ENCODE measurements at regions not wholly inside any gene's neighbourhood (a gene's known extent, or its start where the extent isn't known, plus 50 kb on each side); places are given as distances from the start of the nearest gene placed in this dataset.

DNA sequence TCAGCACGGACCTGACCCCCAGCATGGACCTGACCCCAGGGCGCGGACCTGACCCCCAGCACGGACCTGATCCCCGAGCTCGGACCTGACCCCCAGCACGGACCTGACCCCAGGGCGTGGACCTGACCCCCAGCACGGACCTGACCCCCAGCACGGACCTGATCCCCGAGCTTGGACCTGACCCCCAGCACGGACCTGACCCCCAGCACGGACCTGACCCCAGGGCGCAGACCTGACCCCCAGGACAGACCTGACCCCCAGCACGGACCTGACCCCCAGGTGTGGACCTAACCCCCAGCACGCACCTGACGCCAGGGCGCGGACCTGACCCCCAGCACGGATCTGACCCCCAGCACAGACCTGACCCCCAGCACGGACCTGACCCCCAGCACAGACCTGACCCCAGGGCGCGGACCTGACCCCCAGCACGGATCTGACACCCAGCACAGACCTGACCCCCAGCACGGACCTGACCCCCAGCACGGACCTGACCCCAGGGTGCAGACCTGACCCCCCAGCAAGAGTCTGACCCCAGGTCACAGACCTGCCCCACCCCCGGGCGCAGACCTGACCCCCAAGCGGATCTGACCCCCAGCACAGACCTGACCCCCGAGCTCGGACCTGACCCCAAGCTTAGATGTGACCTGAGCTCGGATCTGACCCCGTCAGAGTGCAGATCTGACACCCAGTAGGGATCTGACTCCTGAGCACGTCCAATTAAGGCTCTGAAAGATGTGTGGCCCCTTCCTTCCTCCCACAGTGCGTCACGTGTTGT is 98.7 kb downstream of the C16orf95 start:
- H3K23ac ChIP-seq (ENCODE audit: low read length in 2 of 2): no peak overlapping the region
- WGBS: 91% methylated on average over 29 of the region's 36 CpGs
- H3K4me1 ChIP-seq (ENCODE audit: control insufficient read depth, insufficient read depth, low read depth, low read length): peaks cover 11% of the 10 kb centered on the region

DNA sequence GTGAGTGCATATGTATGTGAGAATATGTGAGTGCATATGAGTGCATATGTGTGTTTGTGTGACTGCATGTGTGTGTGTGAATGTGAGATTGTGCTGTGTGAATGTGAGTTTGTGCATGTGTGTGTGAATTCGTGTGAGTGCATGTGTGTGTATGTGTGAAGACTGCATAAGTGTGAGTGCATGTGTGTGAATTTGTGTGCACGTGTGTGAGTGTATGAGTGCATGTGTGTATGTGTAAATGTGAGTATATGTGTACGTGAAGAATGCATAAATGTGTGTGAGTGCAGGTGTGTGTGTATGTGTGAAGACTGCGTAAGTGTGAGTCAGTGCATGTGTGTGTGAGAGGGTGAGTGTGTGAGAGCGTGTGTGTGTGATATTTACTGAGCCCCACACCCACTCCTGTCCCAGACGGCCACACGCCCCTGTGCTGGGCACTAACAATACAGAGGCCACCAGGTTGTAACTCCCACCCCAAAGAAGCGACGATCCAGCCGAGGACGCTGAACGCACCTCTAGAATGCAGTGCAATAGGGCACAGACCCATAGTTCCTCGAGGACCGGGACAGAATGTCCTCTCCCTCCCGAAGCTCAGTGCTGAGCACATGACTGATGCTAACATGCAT is 97.8 kb downstream of the C16orf95 start:
- peaks cover 5 to 8% of the 10 kb centered on the region in 2 experiments for H3K27me3 ChIP-seq (ENCODE audit: control insufficient read depth in 1 of 2, insufficient read depth in 1 of 2, low read length in 2 of 2)
- H2AK5ac ChIP-seq (ENCODE audit: low read length, severe bottlenecking): no peak overlapping the region
- H3K4me1 ChIP-seq (ENCODE audit: control insufficient read depth, insufficient read depth, low read depth, low read length): peaks cover 11% of the 10 kb centered on the region
- no peak overlapping the region for H3K4ac ChIP-seq (ENCODE audit: low read depth in 1 of 2, low read length in 2 of 2)
- H2BK120ac ChIP-seq (ENCODE audit: low read depth, low read length): no peak overlapping the region
- no peak overlapping the region for H4K8ac ChIP-seq (ENCODE audit: low read length)
- no peak overlapping the region for H3K27ac ChIP-seq (ENCODE audit: low read length, poor library complexity, severe bottlenecking)
- H3K4me3 ChIP-seq (ENCODE audit: insufficient read depth in 1 of 2, low read depth in 1 of 2, low read length in 2 of 2): no peak overlapping the region
- no peak overlapping the region for H3K4me2 ChIP-seq (ENCODE audit: low read length, poor library complexity, severe bottlenecking)
- no peak overlapping the region for H3K18ac ChIP-seq (ENCODE audit: low read depth in 1 of 2, low read length in 2 of 2)
- H2BK15ac ChIP-seq (ENCODE audit: low read depth, poor library complexity, severe bottlenecking): no peak overlapping the region
- H3K79me1 ChIP-seq (replicated peaks; ENCODE audit: low read length, poor library complexity, severe bottlenecking): no peaks in the 10 kb centered on the region
- H2BK5ac ChIP-seq (ENCODE audit: low read depth, low read length, poor library complexity, severe bottlenecking): no peak overlapping the region
- H3K14ac ChIP-seq (ENCODE audit: low read length in 2 of 2): peak overlapping the region in 1 of 2 experiments; percentile 38
- H2AFZ ChIP-seq (ENCODE audit: low read depth, low read length): no peak overlapping the region
- DNase-seq: no peak
- no peaks in the 10 kb centered on the region for H3K9me3 ChIP-seq (ENCODE audit: control insufficient read depth, low read length)
- H3K9ac ChIP-seq (ENCODE audit: low read length): no peak overlapping the region
- no peak overlapping the region for H4K91ac ChIP-seq (ENCODE audit: low read length)
- no peaks in the 10 kb centered on the region for H3K36me3 ChIP-seq (ENCODE audit: control insufficient read depth in 1 of 2, insufficient read depth in 2 of 2, low read depth in 1 of 2, low read length in 2 of 2)
- H3K23ac ChIP-seq (ENCODE audit: low read length in 2 of 2): no peak overlapping the region
- 94% methylated on average over 14 of the region's 15 CpGs for WGBS
- H2BK12ac ChIP-seq (ENCODE audit: low read length in 2 of 2): no peak overlapping the region

More for the DNA sequence above, 98.7 kb downstream of the C16orf95 start:
- Histone ChIP-seq H2BK5ac (ENCODE audit: low read depth, low read length, poor library complexity, severe bottlenecking) (no peak overlapping the region), H2BK120ac (ENCODE audit: low read depth, low read length) (no peak overlapping the region), H3K4me2 (ENCODE audit: low read length, poor library complexity, severe bottlenecking) (no peak overlapping the region), H2BK12ac (ENCODE audit: low read length in 2 of 2) (no peak overlapping the region), H3K18ac (ENCODE audit: low read depth in 1 of 2, low read length in 2 of 2) (no peak overlapping the region), H2BK15ac (ENCODE audit: low read depth, poor library complexity, severe bottlenecking) (no peak overlapping the region), H2AFZ (ENCODE audit: low read depth, low read length) (no peak overlapping the region), H4K91ac (ENCODE audit: low read length) (no peak overlapping the region), H4K8ac (ENCODE audit: low read length) (no peak overlapping the region), H3K79me1 (replicated peaks; ENCODE audit: low read length, poor library complexity, severe bottlenecking) (no peaks in the 10 kb centered on the region), H3K27ac (ENCODE audit: low read length, poor library complexity, severe bottlenecking) (no peak overlapping the region), H3K4me3 (ENCODE audit: insufficient read depth in 1 of 2, low read depth in 1 of 2, low read length in 2 of 2) (no peak overlapping the region), H3K9me3 (ENCODE audit: control insufficient read depth, low read length) (no peaks in the 10 kb centered on the region), H3K36me3 (ENCODE audit: control insufficient read depth in 1 of 2, insufficient read depth in 2 of 2, low read depth in 1 of 2, low read length in 2 of 2) (no peaks in the 10 kb centered on the region), H3K9ac (ENCODE audit: low read length) (no peak overlapping the region), H3K14ac (ENCODE audit: low read length in 2 of 2) (no peak overlapping the region), H3K27me3 (ENCODE audit: control insufficient read depth in 1 of 2, insufficient read depth in 1 of 2, low read length in 2 of 2) (peaks cover 0 to 5% of the 10 kb centered on the region in 2 experiments), H2AK5ac (ENCODE audit: low read length, severe bottlenecking) (no peak overlapping the region), H3K4ac (ENCODE audit: low read depth in 1 of 2, low read length in 2 of 2) (no peak overlapping the region)
- no peak for DNase-seq

DNA sequence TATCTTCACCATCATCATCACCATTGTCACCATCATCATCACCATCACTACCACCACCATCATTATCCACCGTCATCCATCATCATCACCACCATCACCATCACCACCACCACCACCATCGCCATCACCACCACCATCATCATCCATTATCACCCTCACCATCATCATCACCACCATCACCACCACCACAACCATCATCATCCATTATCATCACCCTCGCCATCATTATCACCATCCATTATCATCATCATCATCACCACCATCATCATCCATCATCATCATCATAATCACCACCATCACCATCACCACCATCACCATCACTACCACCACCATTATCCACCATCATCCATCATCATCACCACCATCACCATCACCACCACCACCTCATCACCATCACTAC is 95.6 kb downstream of the C16orf95 start:
- H3K4ac ChIP-seq (ENCODE audit: low read depth in 1 of 2, low read length in 2 of 2): no peak overlapping the region
- H3K27me3 ChIP-seq (ENCODE audit: control insufficient read depth in 1 of 2, insufficient read depth in 1 of 2, low read length in 2 of 2): peaks cover 0 to 8% of the 10 kb centered on the region in 2 experiments
- no peaks in the 10 kb centered on the region for H3K79me1 ChIP-seq (replicated peaks; ENCODE audit: low read length, poor library complexity, severe bottlenecking)
- no peak overlapping the region for H3K23ac ChIP-seq (ENCODE audit: low read length in 2 of 2)
- H3K14ac ChIP-seq (ENCODE audit: low read length in 2 of 2): no peak overlapping the region
- peaks cover 8% of the 10 kb centered on the region for H3K4me1 ChIP-seq (ENCODE audit: control insufficient read depth, insufficient read depth, low read depth, low read length)
- WGBS: 77% methylated on average over 3 of the region's 3 CpGs
- no peak overlapping the region for H3K27ac ChIP-seq (ENCODE audit: low read length, poor library complexity, severe bottlenecking)
- H2BK15ac ChIP-seq (ENCODE audit: low read depth, poor library complexity, severe bottlenecking): no peak overlapping the region
- DNase-seq: no peak
- H3K18ac ChIP-seq (ENCODE audit: low read depth in 1 of 2, low read length in 2 of 2): no peak overlapping the region
- no peak overlapping the region for H2BK120ac ChIP-seq (ENCODE audit: low read depth, low read length)
- H3K4me2 ChIP-seq (ENCODE audit: low read length, poor library complexity, severe bottlenecking): no peak overlapping the region
- H4K91ac ChIP-seq (ENCODE audit: low read length): no peak overlapping the region
- H2AFZ ChIP-seq (ENCODE audit: low read depth, low read length): no peak overlapping the region
- no peaks in the 10 kb centered on the region for H3K9me3 ChIP-seq (ENCODE audit: control insufficient read depth, low read length)
- H3K9ac ChIP-seq (ENCODE audit: low read length): no peak overlapping the region
- no peaks in the 10 kb centered on the region for H3K36me3 ChIP-seq (ENCODE audit: control insufficient read depth in 1 of 2, insufficient read depth in 2 of 2, low read depth in 1 of 2, low read length in 2 of 2)
- no peak overlapping the region for H2BK12ac ChIP-seq (ENCODE audit: low read length in 2 of 2)
- H4K8ac ChIP-seq (ENCODE audit: low read length): no peak overlapping the region
- H2AK5ac ChIP-seq (ENCODE audit: low read length, severe bottlenecking): no peak overlapping the region
- peak overlapping the region in 1 of 2 experiments; percentile 7 for H3K4me3 ChIP-seq (ENCODE audit: insufficient read depth in 1 of 2, low read depth in 1 of 2, low read length in 2 of 2)
- H2BK5ac ChIP-seq (ENCODE audit: low read depth, low read length, poor library complexity, severe bottlenecking): no peak overlapping the region

DNA sequence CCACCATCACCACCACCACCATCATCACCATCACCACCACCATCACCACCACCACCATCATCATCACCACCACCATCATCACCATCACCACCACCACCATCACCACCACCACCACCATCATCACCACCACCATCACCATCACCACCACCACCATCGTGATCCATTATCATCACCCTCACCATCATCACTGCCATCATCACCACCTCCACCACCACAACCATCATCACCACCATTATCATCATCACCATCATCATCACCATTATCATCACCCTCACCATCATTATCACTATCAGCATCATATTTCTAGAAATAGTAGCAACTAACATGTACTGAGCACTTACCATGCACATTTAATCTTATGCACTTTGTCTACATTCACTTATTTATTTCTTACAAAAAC is 94.9 kb downstream of the C16orf95 start:
- Histone ChIP-seq H3K4me1 (ENCODE audit: control insufficient read depth, insufficient read depth, low read depth, low read length) (peaks cover 4% of the 10 kb centered on the region), H2BK5ac (ENCODE audit: low read depth, low read length, poor library complexity, severe bottlenecking) (no peak overlapping the region), H4K91ac (ENCODE audit: low read length) (no peak overlapping the region), H2AK5ac (ENCODE audit: low read length, severe bottlenecking) (no peak overlapping the region), H3K79me1 (replicated peaks; ENCODE audit: low read length, poor library complexity, severe bottlenecking) (no peaks in the 10 kb centered on the region), H3K18ac (ENCODE audit: low read depth in 1 of 2, low read length in 2 of 2) (no peak overlapping the region), H4K8ac (ENCODE audit: low read length) (no peak overlapping the region), H2AFZ (ENCODE audit: low read depth, low read length) (no peak overlapping the region), H3K23ac (ENCODE audit: low read length in 2 of 2) (no peak overlapping the region), H2BK15ac (ENCODE audit: low read depth, poor library complexity, severe bottlenecking) (no peak overlapping the region), H3K4me2 (ENCODE audit: low read length, poor library complexity, severe bottlenecking) (no peak overlapping the region), H3K14ac (ENCODE audit: low read length in 2 of 2) (no peak overlapping the region), H3K9me3 (ENCODE audit: control insufficient read depth, low read length) (no peaks in the 10 kb centered on the region), H3K9ac (ENCODE audit: low read length) (no peak overlapping the region), H3K27me3 (ENCODE audit: control insufficient read depth in 1 of 2, insufficient read depth in 1 of 2, low read length in 2 of 2) (peaks cover 0 to 8% of the 10 kb centered on the region in 2 experiments), H3K36me3 (ENCODE audit: control insufficient read depth in 1 of 2, insufficient read depth in 2 of 2, low read depth in 1 of 2, low read length in 2 of 2) (no peaks in the 10 kb centered on the region), H3K4ac (ENCODE audit: low read depth in 1 of 2, low read length in 2 of 2) (no peak overlapping the region), H2BK12ac (ENCODE audit: low read length in 2 of 2) (no peak overlapping the region), H2BK120ac (ENCODE audit: low read depth, low read length) (no peak overlapping the region), H3K4me3 (ENCODE audit: insufficient read depth in 1 of 2, low read depth in 1 of 2, low read length in 2 of 2) (no peak overlapping the region), H3K27ac (ENCODE audit: low read length, poor library complexity, severe bottlenecking) (no peak overlapping the region)
- 96% methylated on average over 1 of the region's 1 CpG for WGBS
- no peak for DNase-seq

Data from mesenchymal stem cell (in vitro differentiated cells and primary cell).